ENCODE measurements at regions not wholly inside any gene's neighbourhood (a gene's known extent, or its start where the extent isn't known, plus 50 kb on each side); places are given as distances from the start of the nearest gene placed in this dataset.

DNA sequence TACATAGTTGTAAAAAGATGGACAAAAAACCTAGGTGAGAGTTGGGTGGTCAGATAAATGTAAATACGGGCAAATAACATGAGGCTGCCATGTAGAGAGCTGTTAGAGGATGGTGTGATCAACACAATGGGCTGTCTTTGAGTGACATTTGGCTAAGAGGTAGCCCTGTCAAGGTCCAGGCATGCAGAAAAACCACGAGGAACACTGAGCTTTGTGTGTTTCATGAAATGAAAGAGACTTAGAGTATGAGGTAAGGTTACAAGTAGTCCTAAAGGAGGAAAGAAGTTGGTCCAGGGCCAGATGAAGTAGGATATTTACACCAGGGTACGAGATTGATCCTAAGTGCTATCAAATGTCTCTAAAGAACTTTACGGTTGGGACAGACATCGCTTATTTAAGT lies 160.9 kb downstream of the RDH14 start:
- TF ChIP-seq, protein P1, sequence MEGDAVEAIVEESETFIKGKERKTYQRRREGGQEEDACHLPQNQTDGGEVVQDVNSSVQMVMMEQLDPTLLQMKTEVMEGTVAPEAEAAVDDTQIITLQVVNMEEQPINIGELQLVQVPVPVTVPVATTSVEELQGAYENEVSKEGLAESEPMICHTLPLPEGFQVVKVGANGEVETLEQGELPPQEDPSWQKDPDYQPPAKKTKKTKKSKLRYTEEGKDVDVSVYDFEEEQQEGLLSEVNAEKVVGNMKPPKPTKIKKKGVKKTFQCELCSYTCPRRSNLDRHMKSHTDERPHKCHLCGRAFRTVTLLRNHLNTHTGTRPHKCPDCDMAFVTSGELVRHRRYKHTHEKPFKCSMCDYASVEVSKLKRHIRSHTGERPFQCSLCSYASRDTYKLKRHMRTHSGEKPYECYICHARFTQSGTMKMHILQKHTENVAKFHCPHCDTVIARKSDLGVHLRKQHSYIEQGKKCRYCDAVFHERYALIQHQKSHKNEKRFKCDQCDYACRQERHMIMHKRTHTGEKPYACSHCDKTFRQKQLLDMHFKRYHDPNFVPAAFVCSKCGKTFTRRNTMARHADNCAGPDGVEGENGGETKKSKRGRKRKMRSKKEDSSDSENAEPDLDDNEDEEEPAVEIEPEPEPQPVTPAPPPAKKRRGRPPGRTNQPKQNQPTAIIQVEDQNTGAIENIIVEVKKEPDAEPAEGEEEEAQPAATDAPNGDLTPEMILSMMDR (IDR thresholded peaks at IDR 0.05): no peak
- no peak for TF ChIP-seq POLR2A (IDR thresholded peaks at IDR 0.05)

All from esophagus squamous epithelium (tissue), 4 donors.